ENCODE measurements at regions not wholly inside any gene's neighbourhood (a gene's known extent, or its start where the extent isn't known, plus 50 kb on each side); places are given as distances from the start of the nearest gene placed in this dataset.

DNA sequence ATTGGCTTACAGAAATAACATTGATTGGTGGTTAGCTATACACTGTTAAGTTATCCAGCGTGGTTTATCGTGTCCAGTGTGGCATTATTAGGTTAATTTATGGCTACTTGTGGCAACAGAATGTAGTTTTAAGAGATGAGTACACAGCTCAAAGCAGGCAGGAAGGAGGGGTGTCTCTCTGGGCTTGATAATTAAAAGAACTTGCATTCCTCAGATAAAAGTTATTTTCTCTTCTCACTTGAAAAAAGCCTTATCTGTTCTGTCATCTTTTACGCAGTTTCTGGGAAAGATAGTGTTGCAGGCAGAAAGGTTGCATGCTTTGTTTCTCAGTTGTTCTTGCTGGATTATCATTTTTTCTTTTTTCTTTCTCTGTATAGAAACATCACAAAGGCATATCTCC, 154.4 kb upstream of the COL3A1 start:
- TF ChIP-seq CTCF (IDR thresholded peaks at IDR 0.05) (no peak), POLR2AphosphoS5 (IDR thresholded peaks at IDR 0.05) (no peak), POLR2A (IDR thresholded peaks at IDR 0.05) (no peak)

Measured in prostate gland (tissue), 2 donors.